HG02623 (cell line): ENCODE measurements at regions not wholly inside any gene's neighbourhood (a gene's known extent, or its start where the extent isn't known, plus 50 kb on each side); places are given as distances from the start of the nearest gene placed in this dataset.

Experiments used
- ATAC-seq: cut with Tn5 transposase; IDR thresholded peaks from one replicate; pipeline ENCODE4 v1.9.1; 2021; ENCODE audit warnings: moderate library complexity; ENCODE audit not compliant: unreplicated experiment

GRCh38 chr15:94745371-94745770 lies 514.0 kb downstream of the MCTP2 start:
- no peak for ATAC-seq

GRCh38 chr15:94747510-94747909 lies 516.1 kb downstream of the MCTP2 start:
- ATAC-seq: no peak

GRCh38 chr15:94749811-94750617 lies 518.7 kb downstream of the MCTP2 start:
- ATAC-seq: peak; percentile 90

GRCh38 chr15:94760348-94760747 lies 529.0 kb downstream of the MCTP2 start:
- no peak for ATAC-seq

- no peak for ATAC-seq
Observed at GRCh38 chr15:94761574-94761973, 530.2 kb downstream of the MCTP2 start.

- no peak for ATAC-seq
Observed at GRCh38 chr15:94769089-94769488, 537.7 kb downstream of the MCTP2 start.

- no peak for ATAC-seq
Observed at GRCh38 chr15:94770199-94770598, 538.8 kb downstream of the MCTP2 start.

- ATAC-seq: no peak
Observed at GRCh38 chr15:94777037-94777436, 545.7 kb downstream of the MCTP2 start.

GRCh38 chr15:94778840-94779239 lies 547.5 kb downstream of the MCTP2 start:
- ATAC-seq: no peak

GRCh38 chr15:94780166-94780565 lies 548.8 kb downstream of the MCTP2 start:
- ATAC-seq: no peak

- ATAC-seq: no peak
Observed at GRCh38 chr15:94785091-94785490, 553.7 kb downstream of the MCTP2 start.

GRCh38 chr15:94791008-94791407 lies 559.6 kb downstream of the MCTP2 start:
- ATAC-seq: no peak

GRCh38 chr15:94791510-94791909 lies 560.1 kb downstream of the MCTP2 start:
- no peak for ATAC-seq

GRCh38 chr15:94792196-94792595 lies 560.8 kb downstream of the MCTP2 start:
- no peak for ATAC-seq

GRCh38 chr15:94793207-94793606 lies 561.8 kb downstream of the MCTP2 start:
- ATAC-seq: no peak

- ATAC-seq: no peak
Observed at GRCh38 chr15:94793641-94794040, 562.3 kb downstream of the MCTP2 start.

- no peak for ATAC-seq
Observed at GRCh38 chr15:94804613-94805012, 573.3 kb downstream of the MCTP2 start.

GRCh38 chr15:94815110-94815731 lies 583.9 kb downstream of the MCTP2 start:
- no peak for ATAC-seq

GRCh38 chr15:94815914-94816313 lies 584.6 kb downstream of the MCTP2 start:
- no peak for ATAC-seq

- ATAC-seq: no peak
Observed at GRCh38 chr15:94829887-94830884, 598.8 kb downstream of the MCTP2 start.

GRCh38 chr15:94834000-94834399 lies 602.6 kb downstream of the MCTP2 start:
- no peak for ATAC-seq
